ENCODE measurements at regions not wholly inside any gene's neighbourhood (a gene's known extent, or its start where the extent isn't known, plus 50 kb on each side); places are given as distances from the start of the nearest gene placed in this dataset.
"Not testable (repeated sequence)": the region's sequence is repeated elsewhere in the genome, so short reads cannot be mapped to it uniquely, and the experiment has no call there.

- intact Hi-C loops (cut with micrococcal nuclease) = no loop called here
- no peak for ATAC-seq
- Mint-ChIP-seq H3K27ac (no peak overlapping the region), H3K4me3 (no peak overlapping the region), H3K4me1 (peaks cover 0 to 7% of the 10 kb centered on the region in 2 donors), H3K27me3 (ENCODE audit: low read depth in 2 of 2) (peaks cover 18 to 20% of the 10 kb centered on the region in 2 donors), H3K36me3 (no peaks in the 10 kb centered on the region), H3K9me3 (no peaks in the 10 kb centered on the region)
- Histone ChIP-seq H3K36me3 (ENCODE audit: control insufficient read depth, insufficient read depth, low read length) (no peaks in the 10 kb centered on the region), H3K9me3 (ENCODE audit: control insufficient read depth, insufficient read depth, low read length) (no peaks in the 10 kb centered on the region), H3K27ac (ENCODE audit: low read length) (no peak overlapping the region), H3K27me3 (ENCODE audit: control insufficient read depth, insufficient read depth, low read length) (peaks cover 6% of the 10 kb centered on the region), H3K4me3 (ENCODE audit: low read length) (no peak overlapping the region), H3K4me1 (ENCODE audit: control insufficient read depth, insufficient read depth, low read length) (peaks cover 9% of the 10 kb centered on the region)
- TF ChIP-seq, protein P1, sequence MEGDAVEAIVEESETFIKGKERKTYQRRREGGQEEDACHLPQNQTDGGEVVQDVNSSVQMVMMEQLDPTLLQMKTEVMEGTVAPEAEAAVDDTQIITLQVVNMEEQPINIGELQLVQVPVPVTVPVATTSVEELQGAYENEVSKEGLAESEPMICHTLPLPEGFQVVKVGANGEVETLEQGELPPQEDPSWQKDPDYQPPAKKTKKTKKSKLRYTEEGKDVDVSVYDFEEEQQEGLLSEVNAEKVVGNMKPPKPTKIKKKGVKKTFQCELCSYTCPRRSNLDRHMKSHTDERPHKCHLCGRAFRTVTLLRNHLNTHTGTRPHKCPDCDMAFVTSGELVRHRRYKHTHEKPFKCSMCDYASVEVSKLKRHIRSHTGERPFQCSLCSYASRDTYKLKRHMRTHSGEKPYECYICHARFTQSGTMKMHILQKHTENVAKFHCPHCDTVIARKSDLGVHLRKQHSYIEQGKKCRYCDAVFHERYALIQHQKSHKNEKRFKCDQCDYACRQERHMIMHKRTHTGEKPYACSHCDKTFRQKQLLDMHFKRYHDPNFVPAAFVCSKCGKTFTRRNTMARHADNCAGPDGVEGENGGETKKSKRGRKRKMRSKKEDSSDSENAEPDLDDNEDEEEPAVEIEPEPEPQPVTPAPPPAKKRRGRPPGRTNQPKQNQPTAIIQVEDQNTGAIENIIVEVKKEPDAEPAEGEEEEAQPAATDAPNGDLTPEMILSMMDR (IDR thresholded peaks at IDR 0.05) = no peak
- 43% methylated on average over 4 of the region's 4 CpGs for WGBS (ENCODE audit: insufficient coverage)
- no peak for DNase-seq
These were observed 64.1 kb upstream of the PDZD8 start for GRCh38 chr10:117439243-117439912.

DNA sequence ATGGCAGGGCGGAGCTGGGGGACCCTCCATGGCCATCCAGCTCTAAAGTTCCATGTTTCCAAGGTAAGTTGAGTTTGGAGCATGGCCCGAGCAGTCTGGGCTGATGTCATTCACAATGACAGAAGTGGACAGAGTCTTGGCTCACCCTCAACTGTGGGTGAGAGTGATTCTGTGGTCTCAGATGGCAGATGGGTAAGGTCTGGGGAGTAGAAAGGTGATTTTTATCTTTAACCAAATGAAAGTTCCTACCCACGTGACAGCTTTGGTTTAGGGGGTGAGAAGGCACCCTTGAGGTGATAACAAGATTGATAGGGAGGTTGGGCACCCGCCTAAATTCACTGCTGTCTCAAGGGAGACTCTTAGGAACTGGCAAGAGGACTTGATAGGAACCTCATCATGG lies 57.6 kb upstream of the PDZD8 start:
- intact Hi-C loops (cut with micrococcal nuclease) = no loop called here
- ATAC-seq = peak in 1 of 3 donors; percentile 44

GRCh38 chr10:117431160-117431559 lies 55.9 kb upstream of the PDZD8 start:
- peaks cover 7% of the 10 kb centered on the region for H3K4me1 ChIP-seq (ENCODE audit: control insufficient read depth, insufficient read depth, low read length)
- no peaks in the 10 kb centered on the region for H3K9me3 ChIP-seq (ENCODE audit: control insufficient read depth, insufficient read depth, low read length)
- TF ChIP-seq, protein P1 (IDR thresholded peaks at IDR 0.05) = no peak
- ATAC-seq = no peak
- Mint-ChIP-seq H3K4me3 (no peak overlapping the region), H3K9me3 (no peaks in the 10 kb centered on the region), H3K27me3 (ENCODE audit: low read depth in 2 of 2) (peaks cover 15 to 34% of the 10 kb centered on the region in 2 donors), H3K4me1 (peaks cover 6 to 10% of the 10 kb centered on the region in 2 donors), H3K36me3 (no peaks in the 10 kb centered on the region), H3K27ac (no peak overlapping the region)
- intact Hi-C loops (cut with micrococcal nuclease) = no loop called here
- no peaks in the 10 kb centered on the region for H3K27me3 ChIP-seq (ENCODE audit: control insufficient read depth, insufficient read depth, low read length)
- H3K36me3 ChIP-seq (ENCODE audit: control insufficient read depth, insufficient read depth, low read length) = no peaks in the 10 kb centered on the region
- H3K27ac ChIP-seq (ENCODE audit: low read length) = no peak overlapping the region
- WGBS (ENCODE audit: insufficient coverage) = 72% methylated on average over 4 of the region's 4 CpGs
- H3K4me3 ChIP-seq (ENCODE audit: low read length) = no peak overlapping the region
- no peak for DNase-seq

More for the DNA sequence above, 57.6 kb upstream of the PDZD8 start:
- no peak for DNase-seq
- WGBS (ENCODE audit: insufficient coverage) = 47% methylated on average over 4 of the region's 4 CpGs
- TF ChIP-seq, protein P1 (IDR thresholded peaks at IDR 0.05) = no peak
- Histone ChIP-seq H3K4me3 (ENCODE audit: low read length) (no peak overlapping the region), H3K27ac (ENCODE audit: low read length) (no peak overlapping the region), H3K9me3 (ENCODE audit: control insufficient read depth, insufficient read depth, low read length) (no peaks in the 10 kb centered on the region), H3K27me3 (ENCODE audit: control insufficient read depth, insufficient read depth, low read length) (no peaks in the 10 kb centered on the region), H3K36me3 (ENCODE audit: control insufficient read depth, insufficient read depth, low read length) (no peaks in the 10 kb centered on the region), H3K4me1 (ENCODE audit: control insufficient read depth, insufficient read depth, low read length) (peaks cover 7% of the 10 kb centered on the region)
- H3K27me3 Mint-ChIP-seq (ENCODE audit: low read depth in 2 of 2) = peaks cover 17 to 34% of the 10 kb centered on the region in 2 donors
- no peak overlapping the region for H3K27ac Mint-ChIP-seq
- peaks cover 6 to 10% of the 10 kb centered on the region in 2 donors for H3K4me1 Mint-ChIP-seq
- H3K9me3 Mint-ChIP-seq = no peaks in the 10 kb centered on the region
- no peak overlapping the region for H3K4me3 Mint-ChIP-seq
- no peaks in the 10 kb centered on the region for H3K36me3 Mint-ChIP-seq

GRCh38 chr10:117430535-117430934 lies 55.3 kb upstream of the PDZD8 start:
- H3K27ac ChIP-seq (ENCODE audit: low read length); DNase-seq; H3K27me3 ChIP-seq (ENCODE audit: control insufficient read depth, insufficient read depth, low read length); H3K9me3 ChIP-seq (ENCODE audit: control insufficient read depth, insufficient read depth, low read length); intact Hi-C loops (cut with micrococcal nuclease); ATAC-seq; H3K27ac Mint-ChIP-seq; H3K36me3 Mint-ChIP-seq; H3K36me3 ChIP-seq (ENCODE audit: control insufficient read depth, insufficient read depth, low read length); H3K4me3 ChIP-seq (ENCODE audit: low read length); H3K4me1 ChIP-seq (ENCODE audit: control insufficient read depth, insufficient read depth, low read length); H3K9me3 Mint-ChIP-seq; H3K4me3 Mint-ChIP-seq: not testable (repeated sequence)
- peaks cover 17 to 34% of the 10 kb centered on the region in 2 donors for H3K27me3 Mint-ChIP-seq (ENCODE audit: low read depth in 2 of 2)
- peaks cover 6 to 10% of the 10 kb centered on the region in 2 donors for H3K4me1 Mint-ChIP-seq
- no CpG with 5 or more reads among the region's 2 CpGs for WGBS (ENCODE audit: insufficient coverage)

Data from natural killer cell (primary cell).